Activated B cell treated with CpG ODN at 0.5 μM for 24 hours (primary cell): ENCODE measurements at regions not wholly inside any gene's neighbourhood (a gene's known extent, or its start where the extent isn't known, plus 50 kb on each side); places are given as distances from the start of the nearest gene placed in this dataset.
"Not testable (repeated sequence)": the region's sequence is repeated elsewhere in the genome, so short reads cannot be mapped to it uniquely, and the experiment has no call there.

ENCODE experiments used
- ATAC-seq: fragments of 200-7000 bp; cut with Tn5 transposase; one replicate; pipeline ENCODE4 v1.10.0; 2021; ENCODE audit warnings: low read depth, mild to moderate bottlenecking, moderate library complexity
- CTCF ChIA-PET: fragments of 350-600 bp; sonication (Branson Sonifier 250); formaldehyde crosslinking; loops from one replicate; lab custom pipeline; 2021; ENCODE audit warnings: antibody characterized with exemption; lab: Charles Lee
- POLR2A ChIA-PET: fragments of 350-600 bp; sonication (Branson Sonifier 250); formaldehyde crosslinking; loops from one replicate; lab custom pipeline; 2021; ENCODE audit warnings: antibody characterized with exemption; lab: Charles Lee
- DNase-seq: peaks from one replicate; pipeline ENCODE4 v3.0.0; 2022
- H3K27ac Mint-ChIP-seq: one replicate; pipeline ENCODE4 v1.8.0; 2020; ENCODE audit warnings: mixed read lengths
- H3K27me3 Mint-ChIP-seq: one replicate; pipeline ENCODE4 v1.8.0; 2021; ENCODE audit warnings: mixed read lengths
- H3K36me3 Mint-ChIP-seq: one replicate; pipeline ENCODE4 v1.8.0; 2021; ENCODE audit warnings: low read depth, mixed read lengths
- H3K4me1 Mint-ChIP-seq: one replicate; pipeline ENCODE4 v1.8.0; 2021; ENCODE audit warnings: mixed read lengths
- H3K4me3 Mint-ChIP-seq: one replicate; pipeline ENCODE4 v1.8.0; 2020; ENCODE audit warnings: mild to moderate bottlenecking, mixed read lengths
- H3K9me3 Mint-ChIP-seq: one replicate; pipeline ENCODE4 v1.8.0; 2020; ENCODE audit warnings: mixed read lengths
- intact Hi-C: fragments of 100-400 bp; cut with micrococcal nuclease; formaldehyde crosslinking; loops from one replicate; pipeline ENCODE4 v1.15.1; 2024
- TF ChIP-seq, protein P1 (sequence below): fragments of 200-600 bp; IDR thresholded peaks from one replicate; pipeline ENCODE4 v1.8.0; 2022; ENCODE audit warnings: antibody characterized with exemption, mild to moderate bottlenecking

DNA sequence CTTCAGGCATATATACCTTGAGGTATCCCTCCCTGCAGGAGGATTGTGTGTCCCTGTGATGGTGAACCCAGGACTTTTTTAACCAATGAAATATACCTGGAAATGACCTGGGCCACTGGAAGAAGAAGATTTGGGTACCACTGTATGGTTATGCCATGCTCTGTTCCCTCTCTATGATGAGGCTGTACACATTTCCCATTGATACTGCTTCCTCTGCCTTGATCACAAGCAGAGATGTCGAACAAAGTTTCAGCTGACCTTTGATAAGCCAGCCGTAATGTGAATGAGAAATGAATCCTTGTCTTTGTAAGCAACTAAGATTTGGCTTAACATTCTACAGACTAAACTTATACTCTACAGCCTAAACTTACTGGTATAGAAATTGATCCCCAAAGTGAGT is 78.4 kb upstream of the SPOPL start:
- ChIA-PET CTCF (no interaction called here), POLR2A (no interaction called here)
- no peaks in the 10 kb centered on the region for H3K4me1 Mint-ChIP-seq
- no peaks in the 10 kb centered on the region for H3K36me3 Mint-ChIP-seq
- no peaks in the 10 kb centered on the region for H3K27me3 Mint-ChIP-seq
- H3K4me3 Mint-ChIP-seq: no peak overlapping the region
- TF ChIP-seq, protein P1, sequence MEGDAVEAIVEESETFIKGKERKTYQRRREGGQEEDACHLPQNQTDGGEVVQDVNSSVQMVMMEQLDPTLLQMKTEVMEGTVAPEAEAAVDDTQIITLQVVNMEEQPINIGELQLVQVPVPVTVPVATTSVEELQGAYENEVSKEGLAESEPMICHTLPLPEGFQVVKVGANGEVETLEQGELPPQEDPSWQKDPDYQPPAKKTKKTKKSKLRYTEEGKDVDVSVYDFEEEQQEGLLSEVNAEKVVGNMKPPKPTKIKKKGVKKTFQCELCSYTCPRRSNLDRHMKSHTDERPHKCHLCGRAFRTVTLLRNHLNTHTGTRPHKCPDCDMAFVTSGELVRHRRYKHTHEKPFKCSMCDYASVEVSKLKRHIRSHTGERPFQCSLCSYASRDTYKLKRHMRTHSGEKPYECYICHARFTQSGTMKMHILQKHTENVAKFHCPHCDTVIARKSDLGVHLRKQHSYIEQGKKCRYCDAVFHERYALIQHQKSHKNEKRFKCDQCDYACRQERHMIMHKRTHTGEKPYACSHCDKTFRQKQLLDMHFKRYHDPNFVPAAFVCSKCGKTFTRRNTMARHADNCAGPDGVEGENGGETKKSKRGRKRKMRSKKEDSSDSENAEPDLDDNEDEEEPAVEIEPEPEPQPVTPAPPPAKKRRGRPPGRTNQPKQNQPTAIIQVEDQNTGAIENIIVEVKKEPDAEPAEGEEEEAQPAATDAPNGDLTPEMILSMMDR: no peak
- intact Hi-C loops: no loop called here
- H3K9me3 Mint-ChIP-seq: peaks cover 18% of the 10 kb centered on the region
- ATAC-seq (no peak), DNase-seq (no peak)
- H3K27ac Mint-ChIP-seq: no peak overlapping the region

DNA sequence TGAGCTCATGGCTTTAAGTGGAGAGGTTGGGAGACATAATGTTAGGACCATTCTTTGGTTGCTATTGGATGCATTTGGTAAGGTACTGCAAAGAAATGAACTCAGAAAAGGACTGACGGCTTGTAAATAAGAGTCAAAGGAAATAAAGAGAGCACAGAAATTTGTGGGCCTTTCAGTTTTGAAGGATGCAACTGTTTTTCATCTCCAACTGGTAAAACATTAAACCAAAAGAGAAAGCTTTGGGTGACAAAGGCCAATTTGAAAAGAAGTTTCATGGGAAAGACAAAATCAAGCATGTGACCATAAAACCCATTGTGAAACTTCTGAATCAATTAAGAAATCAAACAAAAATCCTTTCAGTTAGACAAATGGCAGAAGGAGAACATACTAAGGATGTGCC is 77.8 kb upstream of the SPOPL start:
- ChIA-PET CTCF (no interaction called here), POLR2A (no interaction called here)
- Mint-ChIP-seq H3K36me3 (no peaks in the 10 kb centered on the region), H3K27ac (no peak overlapping the region), H3K4me3 (no peak overlapping the region), H3K27me3 (no peaks in the 10 kb centered on the region), H3K9me3 (peaks cover 18% of the 10 kb centered on the region), H3K4me1 (no peaks in the 10 kb centered on the region)
- ATAC-seq (no peak), DNase-seq (no peak)
- TF ChIP-seq, protein P1: no peak
- intact Hi-C loops: no loop called here

DNA sequence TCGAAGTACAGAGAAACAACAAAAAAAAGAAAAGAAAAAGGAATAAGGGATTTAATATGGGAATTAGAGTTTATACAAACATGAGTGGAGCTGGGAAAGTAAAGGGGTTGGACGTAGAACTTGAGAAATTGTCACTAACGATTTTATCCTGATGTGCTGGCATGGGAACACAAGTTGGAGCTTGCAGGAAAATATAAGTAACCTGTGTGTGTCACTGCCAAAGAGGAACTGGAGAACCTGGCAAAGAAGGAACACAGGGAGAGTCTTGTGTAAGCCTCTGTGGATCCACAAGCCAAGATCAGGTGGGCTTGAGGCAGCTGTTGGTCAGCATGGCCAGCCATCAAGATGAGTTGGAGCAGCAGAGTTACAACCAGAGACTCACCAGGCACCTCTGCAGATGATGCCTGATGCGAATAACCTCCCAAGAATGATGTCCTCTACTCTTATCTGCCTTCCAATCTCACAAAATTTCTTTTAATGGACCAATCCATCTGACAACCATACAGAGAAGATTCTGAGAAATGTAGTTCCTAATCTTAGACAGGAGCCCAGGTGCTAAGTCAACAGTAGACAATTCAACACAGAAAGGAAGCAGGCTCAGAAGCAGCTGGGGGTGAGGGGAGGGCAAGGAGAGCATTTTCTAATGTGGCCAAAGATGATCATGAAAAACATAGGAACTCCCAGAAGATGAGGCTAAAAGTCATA is 77.0 kb upstream of the SPOPL start:
- H3K27me3 Mint-ChIP-seq: no peaks in the 10 kb centered on the region
- H3K4me3 Mint-ChIP-seq: no peak overlapping the region
- POLR2A ChIA-PET: no interaction called here
- TF ChIP-seq, protein P1: no peak
- CTCF ChIA-PET: no interaction called here
- no peaks in the 10 kb centered on the region for H3K4me1 Mint-ChIP-seq
- intact Hi-C loops: no loop called here
- H3K27ac Mint-ChIP-seq: no peak overlapping the region
- no peak for ATAC-seq
- peaks cover 23% of the 10 kb centered on the region for H3K9me3 Mint-ChIP-seq
- no peaks in the 10 kb centered on the region for H3K36me3 Mint-ChIP-seq
- DNase-seq: no peak

DNA sequence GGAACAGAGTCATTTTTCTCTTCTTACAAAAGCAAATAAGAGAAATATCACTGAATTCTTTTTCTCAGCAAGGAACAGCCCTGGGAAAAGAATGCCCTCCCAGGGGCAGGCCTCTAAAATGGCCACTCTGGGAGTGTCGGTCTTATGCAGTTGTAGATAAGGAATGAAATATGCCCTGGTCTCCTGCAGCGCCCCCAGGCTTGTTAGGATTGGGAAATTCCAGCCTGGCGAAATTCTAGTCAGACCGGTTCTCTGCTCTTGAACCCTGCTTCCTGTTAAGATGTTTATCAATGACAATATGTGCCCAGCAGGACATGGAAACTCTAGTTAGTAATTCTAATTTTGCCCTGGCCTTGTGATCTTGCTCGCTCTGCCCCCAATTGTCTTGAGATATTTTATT is 75.5 kb upstream of the SPOPL start:
- ATAC-seq, DNase-seq, H3K27me3 Mint-ChIP-seq, POLR2A ChIA-PET, intact Hi-C loops, H3K36me3 Mint-ChIP-seq, H3K4me3 Mint-ChIP-seq, CTCF ChIA-PET, H3K27ac Mint-ChIP-seq, H3K4me1 Mint-ChIP-seq: not testable (repeated sequence)
- peaks cover 23% of the 10 kb centered on the region for H3K9me3 Mint-ChIP-seq

DNA sequence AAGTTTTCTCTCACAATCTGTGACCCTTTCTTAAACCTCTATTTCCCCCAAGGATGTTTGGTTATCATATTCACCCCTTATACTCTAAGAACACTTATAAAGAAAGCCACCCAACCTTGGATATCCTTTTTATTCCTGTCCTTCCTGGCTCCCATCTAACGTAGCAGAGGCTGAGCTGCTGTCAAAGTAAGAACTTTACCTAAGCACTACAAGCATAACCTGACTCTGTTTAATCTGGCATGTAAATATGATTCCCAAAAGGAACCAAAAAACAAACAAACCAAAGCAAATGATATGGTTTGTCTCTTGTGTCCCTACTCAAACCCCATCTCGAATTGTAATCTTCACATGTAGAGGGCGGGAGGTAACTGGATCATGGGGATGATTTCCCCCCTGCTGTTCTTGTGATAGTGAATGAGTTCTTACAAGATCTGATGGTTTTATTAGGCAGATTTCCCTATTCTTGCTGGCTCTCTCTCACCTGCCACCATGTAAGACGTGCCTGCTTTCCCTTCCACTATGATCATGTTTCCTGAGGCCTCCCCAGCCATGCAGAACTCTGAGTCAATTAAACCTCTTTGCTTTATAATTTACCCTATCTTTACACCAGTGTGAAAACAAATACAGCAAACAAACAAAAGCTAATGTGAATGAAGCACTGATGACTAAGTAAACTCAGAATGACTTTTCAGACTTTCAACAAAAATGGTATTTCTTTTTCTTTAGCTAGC is 72.7 kb upstream of the SPOPL start:
- H3K27me3 Mint-ChIP-seq: no peaks in the 10 kb centered on the region
- no peak for DNase-seq
- no peak overlapping the region for H3K4me3 Mint-ChIP-seq
- H3K4me1 Mint-ChIP-seq: no peaks in the 10 kb centered on the region
- no peak overlapping the region for H3K27ac Mint-ChIP-seq
- ATAC-seq: no peak
- TF ChIP-seq, protein P1: no peak
- ChIA-PET CTCF (no interaction called here), POLR2A (no interaction called here)
- H3K9me3 Mint-ChIP-seq: peaks cover 23% of the 10 kb centered on the region
- intact Hi-C loops: no loop called here
- no peaks in the 10 kb centered on the region for H3K36me3 Mint-ChIP-seq
